Esophagus squamous epithelium (tissue), 4 donors: ENCODE measurements at regions not wholly inside any gene's neighbourhood (a gene's known extent, or its start where the extent isn't known, plus 50 kb on each side); places are given as distances from the start of the nearest gene placed in this dataset.

ENCODE experiments used
- POLR2A ChIP-seq, 4 donors: fragments of 450-650 bp; IDR thresholded peaks; one replicate each; pipeline ENCODE4 v1.6.1; 2017; ENCODE audit warnings: antibody characterized with exemption in 4 of 4, mild to moderate bottlenecking in 4 of 4, moderate library complexity in 3 of 4
- TF ChIP-seq, protein P1 (sequence below), 6 experiments: fragments of 450-650 bp in 4 of 6; fragments of 200-600 bp in 2 of 6; sonication (generic) in 2 of 6; IDR thresholded peaks; one replicate each; pipeline ENCODE4 v1.5.1; 2016 to 2019; ENCODE audit warnings: antibody characterized with exemption in 6 of 6, mild to moderate bottlenecking in 4 of 6, moderate library complexity in 4 of 6

DNA sequence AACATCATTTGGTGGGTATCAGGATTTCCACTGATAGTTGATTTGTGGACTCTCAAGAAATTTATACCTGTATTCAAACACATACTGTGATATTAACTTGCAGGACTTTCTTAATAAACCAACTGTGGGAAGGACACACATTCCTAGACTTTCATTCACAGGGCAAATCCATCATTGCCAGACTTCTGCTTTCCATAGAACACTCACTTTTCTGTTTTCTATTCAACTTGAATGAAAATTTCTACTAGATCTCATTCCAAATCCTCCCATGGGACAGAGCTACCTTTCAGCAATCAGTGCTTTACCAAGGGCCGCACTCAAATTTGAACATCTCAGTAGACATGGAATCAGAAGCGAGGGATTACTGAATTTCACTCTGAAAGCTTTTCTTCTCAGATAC is 612.5 kb downstream of the IRS1 start:
- no peak for TF ChIP-seq POLR2A (IDR thresholded peaks at IDR 0.05)
- TF ChIP-seq, protein P1, sequence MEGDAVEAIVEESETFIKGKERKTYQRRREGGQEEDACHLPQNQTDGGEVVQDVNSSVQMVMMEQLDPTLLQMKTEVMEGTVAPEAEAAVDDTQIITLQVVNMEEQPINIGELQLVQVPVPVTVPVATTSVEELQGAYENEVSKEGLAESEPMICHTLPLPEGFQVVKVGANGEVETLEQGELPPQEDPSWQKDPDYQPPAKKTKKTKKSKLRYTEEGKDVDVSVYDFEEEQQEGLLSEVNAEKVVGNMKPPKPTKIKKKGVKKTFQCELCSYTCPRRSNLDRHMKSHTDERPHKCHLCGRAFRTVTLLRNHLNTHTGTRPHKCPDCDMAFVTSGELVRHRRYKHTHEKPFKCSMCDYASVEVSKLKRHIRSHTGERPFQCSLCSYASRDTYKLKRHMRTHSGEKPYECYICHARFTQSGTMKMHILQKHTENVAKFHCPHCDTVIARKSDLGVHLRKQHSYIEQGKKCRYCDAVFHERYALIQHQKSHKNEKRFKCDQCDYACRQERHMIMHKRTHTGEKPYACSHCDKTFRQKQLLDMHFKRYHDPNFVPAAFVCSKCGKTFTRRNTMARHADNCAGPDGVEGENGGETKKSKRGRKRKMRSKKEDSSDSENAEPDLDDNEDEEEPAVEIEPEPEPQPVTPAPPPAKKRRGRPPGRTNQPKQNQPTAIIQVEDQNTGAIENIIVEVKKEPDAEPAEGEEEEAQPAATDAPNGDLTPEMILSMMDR (IDR thresholded peaks at IDR 0.05) = no peak
